ENCODE measurements at regions not wholly inside any gene's neighbourhood (a gene's known extent, or its start where the extent isn't known, plus 50 kb on each side); places are given as distances from the start of the nearest gene placed in this dataset.

DNA sequence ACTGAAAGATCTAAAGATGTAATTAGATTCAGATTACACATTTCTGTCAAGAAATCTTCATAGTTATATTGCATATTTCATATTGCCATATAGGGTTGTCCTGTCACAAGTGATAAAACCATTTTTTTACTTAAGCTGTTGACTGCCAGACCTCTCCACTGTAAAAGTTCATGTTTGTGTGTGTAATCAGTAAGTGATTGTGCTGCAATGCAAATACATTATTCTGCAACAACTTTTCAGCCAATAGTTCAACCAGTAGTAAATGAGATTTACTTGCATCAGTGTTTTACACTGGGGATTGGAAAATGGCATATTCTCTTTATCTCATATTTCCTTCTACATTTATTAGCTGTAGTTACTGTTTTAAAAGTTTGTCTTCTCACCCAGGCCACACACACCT is 603.9 kb upstream of the RORB start:
- Histone ChIP-seq H3K4me1 (no peaks in the 10 kb centered on the region), H3K36me3 (no peaks in the 10 kb centered on the region), H3K27me3 (no peaks in the 10 kb centered on the region), H3K4me3 (no peak overlapping the region), H3K27ac (no peak overlapping the region), H3K9me3 (no peaks in the 10 kb centered on the region)
- DNase-seq (no peak), ATAC-seq (no peak)
- in situ Hi-C loops (cut with MboI; ENCODE audit: low sequenced_read_pairs in 4 of 4) (no loop called here), intact Hi-C loops (cut with DNase I; ENCODE audit: low total_unique reads) (no loop called here)
- no peak for TF ChIP-seq CTCF (IDR thresholded peaks at IDR 0.05 in 4 of 5, conservative IDR thresholded peaks at IDR 0.05 in 1 of 5)
- TF ChIP-seq POLR2A (IDR thresholded peaks at IDR 0.05), result no peak

- intact Hi-C loops (cut with DNase I; ENCODE audit: low total_unique reads), result no loop called here
These were observed 601.1 kb upstream of the RORB start for GRCh38 chr9:73896061-73896460.

GRCh38 chr9:73906671-73907070 is 590.5 kb upstream of the RORB start:
- in situ Hi-C loops (cut with MboI; ENCODE audit: low sequenced_read_pairs in 4 of 4) (loop anchor here in 1 of 4 donors (10.0 kb wide), 1 partner anchor 58 kb away; no protein-coding TSS in a partner anchor), intact Hi-C loops (cut with DNase I; ENCODE audit: low total_unique reads) (no loop called here)
- Histone ChIP-seq H3K4me3 (no peak overlapping the region), H3K27ac (no peak overlapping the region), H3K4me1 (no peaks in the 10 kb centered on the region), H3K36me3 (no peaks in the 10 kb centered on the region), H3K27me3 (no peaks in the 10 kb centered on the region), H3K9me3 (no peaks in the 10 kb centered on the region)
- TF ChIP-seq POLR2A (IDR thresholded peaks at IDR 0.05) (no peak), CTCF (IDR thresholded peaks at IDR 0.05 in 4 of 5, conservative IDR thresholded peaks at IDR 0.05 in 1 of 5) (no peak)
- DNase-seq (no peak), ATAC-seq (no peak)

More at GRCh38 chr9:73896061-73896460, 601.1 kb upstream of the RORB start:
- Histone ChIP-seq H3K36me3 (no peaks in the 10 kb centered on the region), H3K4me3 (no peak overlapping the region), H3K4me1 (no peaks in the 10 kb centered on the region), H3K9me3 (no peaks in the 10 kb centered on the region), H3K27me3 (no peaks in the 10 kb centered on the region), H3K27ac (no peak overlapping the region)
- no peak for ATAC-seq
- TF ChIP-seq POLR2A (IDR thresholded peaks at IDR 0.05), result no peak
- TF ChIP-seq CTCF (IDR thresholded peaks at IDR 0.05 in 4 of 5, conservative IDR thresholded peaks at IDR 0.05 in 1 of 5), result no peak
- in situ Hi-C loops (cut with MboI; ENCODE audit: low sequenced_read_pairs in 4 of 4), result no loop called here
- no peak for DNase-seq

DNA sequence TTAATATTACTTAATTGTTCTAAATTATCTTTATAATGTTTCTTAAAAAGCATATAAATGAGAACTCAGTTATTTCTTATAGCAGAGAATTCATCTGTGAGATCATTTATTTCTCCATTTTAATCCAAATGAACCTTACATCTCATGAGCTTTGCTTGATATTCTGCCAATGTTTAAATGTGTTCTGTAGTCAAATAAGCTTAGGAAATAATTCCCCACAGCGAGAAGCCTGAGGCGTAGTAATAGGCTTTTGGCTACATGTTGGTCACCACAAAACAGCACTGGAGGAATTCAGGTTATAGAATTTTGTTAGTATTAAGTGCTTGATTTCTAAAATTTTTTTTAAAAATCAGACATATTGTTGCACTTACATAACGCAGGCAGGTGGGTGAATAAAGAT is 585.3 kb upstream of the RORB start:
- intact Hi-C loops (cut with DNase I; ENCODE audit: low total_unique reads) (no loop called here), in situ Hi-C loops (cut with MboI; ENCODE audit: low sequenced_read_pairs in 4 of 4) (no loop called here)
- Histone ChIP-seq H3K27me3 (no peaks in the 10 kb centered on the region), H3K36me3 (no peaks in the 10 kb centered on the region), H3K4me1 (no peaks in the 10 kb centered on the region), H3K4me3 (no peak overlapping the region), H3K9me3 (no peaks in the 10 kb centered on the region), H3K27ac (no peak overlapping the region)
- no peak for ATAC-seq
- DNase-seq, result no peak
- no peak for TF ChIP-seq POLR2A (IDR thresholded peaks at IDR 0.05)
- no peak for TF ChIP-seq CTCF (IDR thresholded peaks at IDR 0.05 in 4 of 5, conservative IDR thresholded peaks at IDR 0.05 in 1 of 5)

- Histone ChIP-seq H3K4me3 (no peak overlapping the region), H3K27me3 (no peaks in the 10 kb centered on the region), H3K36me3 (no peaks in the 10 kb centered on the region), H3K9me3 (no peaks in the 10 kb centered on the region), H3K27ac (no peak overlapping the region), H3K4me1 (no peaks in the 10 kb centered on the region)
- TF ChIP-seq CTCF (IDR thresholded peaks at IDR 0.05 in 4 of 5, conservative IDR thresholded peaks at IDR 0.05 in 1 of 5) (no peak), POLR2A (IDR thresholded peaks at IDR 0.05) (no peak)
- in situ Hi-C loops (cut with MboI; ENCODE audit: low sequenced_read_pairs in 4 of 4), result no loop called here
- ATAC-seq (no peak), DNase-seq (no peak)
- intact Hi-C loops (cut with DNase I; ENCODE audit: low total_unique reads), result no loop called here
These were observed 581.0 kb upstream of the RORB start for GRCh38 chr9:73916016-73916673.

Measured in gastrocnemius medialis (tissue), 4 donors.